ENCODE measurements at regions not wholly inside any gene's neighbourhood (a gene's known extent, or its start where the extent isn't known, plus 50 kb on each side); places are given as distances from the start of the nearest gene placed in this dataset.
"Not testable (repeated sequence)": the region's sequence is repeated elsewhere in the genome, so short reads cannot be mapped to it uniquely, and the experiment has no call there.

DNA sequence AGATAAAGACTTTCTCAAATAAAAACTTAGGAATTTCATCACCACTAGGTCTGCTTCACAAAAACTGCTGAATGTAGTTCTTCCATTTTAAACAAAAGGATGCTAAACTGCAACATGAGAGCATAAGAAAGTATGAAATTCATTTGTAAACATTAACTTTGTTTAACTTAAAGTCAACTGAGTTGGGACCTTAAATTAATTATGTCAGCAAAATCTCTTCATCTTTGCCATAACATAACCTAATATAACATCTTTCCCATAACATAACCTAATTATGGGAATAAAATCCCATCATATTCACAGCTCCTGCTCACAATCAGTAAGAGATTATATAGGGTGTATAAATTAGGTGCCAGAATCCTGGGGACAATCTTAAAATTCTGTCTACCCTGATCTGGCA is 78.8 kb upstream of the PCSK5 start:
- no peak for DNase-seq

GRCh38 chr9:75812141-75812540 is 78.3 kb upstream of the PCSK5 start:
- DNase-seq: no peak

- no peak for DNase-seq
These were observed 75.8 kb upstream of the PCSK5 start for GRCh38 chr9:75814667-75815066.

GRCh38 chr9:75820471-75821115 is 69.9 kb upstream of the PCSK5 start:
- DNase-seq: not testable (repeated sequence)

- DNase-seq: no peak
These were observed 67.3 kb upstream of the PCSK5 start for GRCh38 chr9:75823151-75823550.

DNA sequence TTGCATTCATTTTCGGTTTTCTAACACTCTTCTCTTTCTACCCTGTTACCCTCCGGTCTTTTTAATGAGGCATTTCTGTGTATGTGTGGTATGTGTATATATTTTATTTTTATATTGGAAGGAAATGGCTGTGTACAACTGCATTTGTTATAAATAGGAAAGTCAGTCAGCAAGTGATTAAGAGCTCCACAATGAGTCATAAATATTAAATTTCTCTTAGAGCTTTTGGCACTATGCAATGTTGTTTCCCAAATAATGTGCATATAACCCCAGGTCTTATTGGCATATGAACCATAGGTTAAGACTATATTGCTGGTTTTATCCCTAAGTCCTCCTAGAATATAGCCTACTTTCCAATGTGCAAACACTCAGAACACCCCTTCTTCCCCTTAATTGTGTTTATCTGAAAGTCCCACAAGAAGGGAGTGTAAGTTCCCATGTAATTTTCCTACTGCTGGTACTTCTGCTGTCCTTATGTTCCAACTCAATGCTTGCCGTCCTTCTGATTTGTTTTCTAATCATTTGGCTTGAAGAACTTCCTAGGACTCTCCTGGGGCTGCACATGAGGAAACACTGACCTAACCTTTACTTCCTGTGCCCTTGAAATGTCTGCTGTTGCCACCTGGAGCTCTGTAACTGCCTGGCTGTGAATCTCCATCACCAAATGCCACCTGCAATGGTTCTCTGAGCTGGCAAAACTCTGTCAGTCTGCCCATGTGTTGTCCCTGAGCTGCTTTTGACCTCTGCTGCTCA is 65.5 kb upstream of the PCSK5 start:
- DNase-seq: no peak

DNA sequence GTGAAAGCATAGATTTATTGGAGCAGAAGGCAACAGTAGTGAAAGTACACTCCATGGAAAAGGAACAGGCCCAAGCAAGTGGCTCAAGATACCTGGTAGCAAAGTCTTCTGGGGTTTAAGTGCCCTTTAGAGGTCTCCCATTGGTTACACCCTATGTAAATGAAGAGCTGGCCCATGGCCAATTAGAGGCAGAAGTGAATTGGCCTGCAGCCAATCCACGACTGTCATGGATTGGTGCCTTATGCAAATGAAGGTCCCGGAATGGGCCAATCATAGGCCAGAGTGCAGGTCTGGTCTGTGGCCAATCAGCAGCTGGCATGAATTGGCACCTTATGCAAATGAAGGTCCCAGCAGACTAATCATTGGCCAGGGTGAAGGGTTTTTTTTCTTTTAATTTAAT is 64.2 kb upstream of the PCSK5 start:
- no peak for DNase-seq

GRCh38 chr9:75830303-75830702 is 60.2 kb upstream of the PCSK5 start:
- no peak for DNase-seq

GRCh38 chr9:75833778-75834177 is 56.7 kb upstream of the PCSK5 start:
- no peak for DNase-seq

DNA sequence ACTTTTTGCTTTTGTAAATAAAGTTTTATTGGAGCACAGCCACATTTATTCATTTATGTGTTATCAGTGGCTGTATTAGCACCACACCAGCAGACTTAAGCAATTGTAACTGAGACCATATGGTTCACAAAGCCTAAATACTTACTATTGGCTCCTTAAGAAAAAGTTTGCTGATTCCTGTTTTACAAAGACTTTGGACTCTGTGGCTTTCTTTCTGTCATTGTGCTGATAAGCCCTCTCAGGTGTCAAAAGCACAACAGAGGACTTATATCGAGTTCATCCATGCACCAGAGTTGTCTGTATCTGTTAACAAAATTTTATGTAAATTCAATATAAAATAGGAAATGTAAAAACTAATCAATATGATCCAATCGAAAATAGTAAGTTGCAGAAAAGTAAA is 55.6 kb upstream of the PCSK5 start:
- DNase-seq: no peak

Data from CD4-positive, alpha-beta T cell treated with Interferon gamma for 1 hour (primary cell).